H1 (cell line): ENCODE measurements at regions not wholly inside any gene's neighbourhood (a gene's known extent, or its start where the extent isn't known, plus 50 kb on each side); places are given as distances from the start of the nearest gene placed in this dataset.

Source experiments
- CTCF ChIA-PET: fragments of 300-600 bp; sonication (Branson Sonifier 250); formaldehyde crosslinking; loops from one replicate; lab custom pipeline; 2021; ENCODE audit not compliant: partially characterized antibody; lab: Charles Lee
- POLR2A ChIA-PET: fragments of 300-600 bp; sonication (Branson Sonifier 250); formaldehyde crosslinking; loops from one replicate; lab custom pipeline; 2021; ENCODE audit warnings: inconsistent platforms; ENCODE audit not compliant: partially characterized antibody; lab: Charles Lee
- DNase-seq, 2 experiments: peaks; one replicate each; pipeline versions ENCODE4 v3.0.0 to v3.0.0-alpha.2; 2010 to 2022; ENCODE audit warnings: low spot score in 2 of 2, low read depth in 1 of 2, mixed read lengths in 1 of 2
- FAIRE-seq: peaks from 2 replicates; lab custom pipeline; 2011; peaks lifted over from hg19 to GRCh38; lab: Jason Lieb, UNC
- H2AFZ ChIP-seq: 2 replicates; pipeline ENCODE4 v1.8.1; 2012; ENCODE audit warnings: low read length, inconsistent platforms
- H2AK5ac ChIP-seq: 2 replicates; pipeline ENCODE4 v1.6.1; 2013; ENCODE audit warnings: low read depth, low read length
- H2BK120ac ChIP-seq: replicated peaks from 2 replicates; pipeline ENCODE3; 2013; ENCODE audit warnings: low read depth, low read length, inconsistent platforms
- H2BK12ac ChIP-seq: 2 replicates; pipeline ENCODE4 v1.6.1; 2013; ENCODE audit warnings: low read depth, low read length
- H2BK15ac ChIP-seq: 2 replicates; pipeline ENCODE4 v1.6.1; 2013; ENCODE audit warnings: low read length
- H2BK20ac ChIP-seq: 2 replicates; pipeline ENCODE4 v1.6.1; 2013; ENCODE audit warnings: low read length
- H2BK5ac ChIP-seq: 2 replicates; pipeline ENCODE4 v1.6.1; 2013; ENCODE audit warnings: low read depth, low read length
- H3K14ac ChIP-seq: 2 replicates; pipeline ENCODE4 v1.6.1; 2013; ENCODE audit warnings: inconsistent platforms; ENCODE audit not compliant: insufficient read length
- H3K18ac ChIP-seq: 2 replicates; pipeline ENCODE4 v1.6.1; 2013; ENCODE audit warnings: low read length; ENCODE audit errors: extremely low read depth
- H3K23ac ChIP-seq: 2 replicates; pipeline ENCODE4 v1.6.1; 2013; ENCODE audit warnings: inconsistent platforms; ENCODE audit not compliant: insufficient read length
- H3K23me2 ChIP-seq: 2 replicates; pipeline ENCODE4 v1.6.1; 2013; ENCODE audit warnings: low read depth, low read length
- H3K27ac ChIP-seq: 2 replicates; pipeline ENCODE4 v1.6.1; 2011; ENCODE audit warnings: low read depth, low read length, inconsistent platforms
- H3K27me3 ChIP-seq, 4 experiments: replicated peaks in 1 of 4; 1 replicate in 1 of 4; 2 replicates in 3 of 4; pipeline versions ENCODE4 v1.6.1 to v1.8.1; 2011 to 2013; ENCODE audit warnings: low read length in 3 of 4, mild to moderate bottlenecking in 3 of 4, inconsistent platforms in 2 of 4, mixed read lengths in 2 of 4, moderate library complexity in 1 of 4; ENCODE audit not compliant: control insufficient read depth in 3 of 4, insufficient read depth in 3 of 4; ENCODE audit errors: extremely low read depth in 1 of 4
- H3K36me3 ChIP-seq, 4 experiments: 2 replicates each; pipeline versions ENCODE4 v1.6.1 to v1.8.1; 2011 to 2013; ENCODE audit warnings: mild to moderate bottlenecking in 4 of 4, low read length in 3 of 4, moderate library complexity in 2 of 4, control low read depth in 1 of 4, inconsistent platforms in 1 of 4; ENCODE audit not compliant: insufficient read depth in 4 of 4, control insufficient read depth in 2 of 4
- H3K4ac ChIP-seq: replicated peaks from 2 replicates; pipeline ENCODE3; 2013; ENCODE audit warnings: low read length, low read depth, mixed read lengths, inconsistent platforms; ENCODE audit not compliant: insufficient read length
- H3K4me1 ChIP-seq, 4 experiments: replicated peaks in 1 of 4; 1 replicate in 1 of 4; 2 replicates in 3 of 4; pipeline versions ENCODE4 v1.6.1 to v1.8.1; 2011 to 2013; ENCODE audit warnings: low read length in 3 of 4, inconsistent platforms in 2 of 4, mixed read lengths in 1 of 4; ENCODE audit not compliant: insufficient read depth in 4 of 4, control insufficient read depth in 3 of 4
- H3K4me2 ChIP-seq, 2 experiments: 2 replicates each; pipeline versions ENCODE4 v1.6.1 to v1.8.1; 2011 to 2013; ENCODE audit warnings: low read depth in 2 of 2, low read length in 2 of 2, control low read depth in 1 of 2, inconsistent platforms in 1 of 2, mild to moderate bottlenecking in 1 of 2; ENCODE audit not compliant: insufficient read depth in 1 of 2
- H3K4me3 ChIP-seq, 4 experiments: fragments of 200-600, 300-600 bp in 1 of 4; sonication (generic), shearing (Covaris generic), sonication (Bioruptor Twin) in 1 of 4; 2 replicates each; pipeline versions ENCODE4 v1.5.1 to v1.8.1; 2011 to 2016; ENCODE audit warnings: low read length in 4 of 4, low read depth in 3 of 4, control low read depth in 2 of 4, inconsistent platforms in 2 of 4, mild to moderate bottlenecking in 2 of 4, mixed read lengths in 1 of 4, moderate library complexity in 1 of 4; ENCODE audit not compliant: insufficient read depth in 2 of 4; ENCODE audit errors: extremely low read depth in 1 of 4
- H3K56ac ChIP-seq: replicated peaks from 2 replicates; pipeline ENCODE3; 2013; ENCODE audit warnings: low read depth, mild to moderate bottlenecking, mixed read lengths, low read length, inconsistent platforms; ENCODE audit not compliant: insufficient read length
- H3K79me1 ChIP-seq: 2 replicates; pipeline ENCODE4 v1.6.1; 2013; ENCODE audit warnings: low read depth, low read length, control low read depth
- H3K79me2 ChIP-seq, 2 experiments: 2 replicates each; pipeline versions ENCODE4 v1.6.1 to v1.8.1; 2012 to 2013; ENCODE audit warnings: low read length in 2 of 2, mild to moderate bottlenecking in 2 of 2, inconsistent platforms in 1 of 2; ENCODE audit not compliant: insufficient read depth in 2 of 2, control insufficient read depth in 1 of 2
- H3K9ac ChIP-seq, 4 experiments: replicated peaks in 1 of 4; 1 replicate in 1 of 4; 2 replicates in 3 of 4; pipeline versions ENCODE4 v1.6.1 to v1.8.1; 2011 to 2013; ENCODE audit warnings: low read depth in 3 of 4, low read length in 3 of 4, control low read depth in 2 of 4, mild to moderate bottlenecking in 2 of 4, moderate library complexity in 2 of 4, inconsistent platforms in 1 of 4; ENCODE audit errors: extremely low read depth in 1 of 4
- H3K9me3 ChIP-seq, 2 experiments: 2 replicates each; pipeline versions ENCODE4 v1.6.1 to v1.8.1; 2012 to 2013; ENCODE audit warnings: mild to moderate bottlenecking in 2 of 2, moderate library complexity in 2 of 2, control low read depth in 1 of 2, inconsistent platforms in 1 of 2, low read depth in 1 of 2, low read length in 1 of 2, mixed read lengths in 1 of 2; ENCODE audit not compliant: insufficient read depth in 2 of 2
- H4K20me1 ChIP-seq, 2 experiments: replicated peaks in 1 of 2; 2 replicates each; pipeline versions ENCODE3 to v1.8.1; 2011 to 2013; ENCODE audit warnings: inconsistent platforms in 2 of 2, low read length in 2 of 2, mild to moderate bottlenecking in 1 of 2; ENCODE audit not compliant: insufficient read depth in 2 of 2, control insufficient read depth in 1 of 2
- H4K5ac ChIP-seq: 2 replicates; pipeline ENCODE4 v1.6.1; 2013; ENCODE audit warnings: low read length, low read depth, mixed read lengths, inconsistent platforms; ENCODE audit not compliant: insufficient read length
- H4K8ac ChIP-seq: 2 replicates; pipeline ENCODE4 v1.8.0; 2013; ENCODE audit warnings: mild to moderate bottlenecking, moderate library complexity, low read length, inconsistent platforms; ENCODE audit not compliant: insufficient read depth; ENCODE audit errors: extremely low read depth
- H4K91ac ChIP-seq: replicated peaks from 2 replicates; pipeline ENCODE3; 2013; ENCODE audit warnings: low read length, mixed read lengths, inconsistent platforms; ENCODE audit not compliant: insufficient read length
- CBX5 ChIP-seq: fragments of 300-800, 300-1000 bp; sonication (generic); IDR thresholded peaks from 2 replicates; pipeline ENCODE4 v1.7.1; 2016; ENCODE audit warnings: antibody characterized with exemption, low read length, low read depth
- CTBP2 ChIP-seq: IDR thresholded peaks from 2 replicates; pipeline ENCODE4 v1.7.0; 2011; ENCODE audit warnings: borderline replicate concordance, mild to moderate bottlenecking, moderate library complexity, mixed read lengths, low read length; ENCODE audit not compliant: insufficient read depth, insufficient read length
- GTF2F1 ChIP-seq: IDR thresholded peaks from 2 replicates; pipeline ENCODE4 v1.6.1; 2012; ENCODE audit warnings: low read depth, low read length, improper control_type of control experiment, borderline replicate concordance
- RAD21 ChIP-seq, 2 experiments: IDR thresholded peaks in 1 of 2; conservative IDR thresholded peaks in 1 of 2; 2 replicates each; pipeline ENCODE4 v1.6.1; 2011; ENCODE audit warnings: low read depth in 2 of 2, low read length in 2 of 2, improper control_type of control experiment in 1 of 2, inconsistent platforms in 1 of 2, mild to moderate bottlenecking in 1 of 2, moderate library complexity in 1 of 2
- RNF2 ChIP-seq: fragments of 200-900, 300-1000 bp; sonication (generic); IDR thresholded peaks from 2 replicates; pipeline ENCODE4 v1.7.1; 2016; ENCODE audit warnings: borderline replicate concordance, low read depth, mild to moderate bottlenecking, antibody characterized with exemption, low read length; ENCODE audit not compliant: poor library complexity, severe bottlenecking; ENCODE audit errors: missing control alignments
- SIRT6 ChIP-seq: IDR thresholded peaks from one replicate; pipeline ENCODE4 v1.7.1; 2012; ENCODE audit warnings: low read length, inconsistent platforms
- TCF12 ChIP-seq: IDR thresholded peaks from 2 replicates; pipeline ENCODE4 v1.6.1; 2011; ENCODE audit warnings: low read depth, mild to moderate bottlenecking, low read length
- TEAD4 ChIP-seq: IDR thresholded peaks from 2 replicates; pipeline ENCODE4 v1.6.1; 2012; ENCODE audit warnings: low read depth, low read length, inconsistent platforms, mixed read lengths
- WGBS, 2 experiments: shearing (Covaris generic) in 1 of 2; methylation state at CpG; one replicate each; pipeline versions ENCODE4 v1.1.6 to v1.1.7; 2013 to 2015; ENCODE audit warnings: low lambda C conversion rate in 2 of 2, mixed read lengths in 2 of 2, inconsistent platforms in 1 of 2, low coverage in 1 of 2, missing lambda C conversion rate in 1 of 2; ENCODE audit not compliant: insufficient replicate concordance in 2 of 2, insufficient coverage in 1 of 2, insufficient read length in 1 of 2; ENCODE audit errors: extremely low coverage in 1 of 2, missing lambda C conversion rate in 1 of 2; 5-methylcytosine and 5-hydroxymethylcytosine counted together

DNA sequence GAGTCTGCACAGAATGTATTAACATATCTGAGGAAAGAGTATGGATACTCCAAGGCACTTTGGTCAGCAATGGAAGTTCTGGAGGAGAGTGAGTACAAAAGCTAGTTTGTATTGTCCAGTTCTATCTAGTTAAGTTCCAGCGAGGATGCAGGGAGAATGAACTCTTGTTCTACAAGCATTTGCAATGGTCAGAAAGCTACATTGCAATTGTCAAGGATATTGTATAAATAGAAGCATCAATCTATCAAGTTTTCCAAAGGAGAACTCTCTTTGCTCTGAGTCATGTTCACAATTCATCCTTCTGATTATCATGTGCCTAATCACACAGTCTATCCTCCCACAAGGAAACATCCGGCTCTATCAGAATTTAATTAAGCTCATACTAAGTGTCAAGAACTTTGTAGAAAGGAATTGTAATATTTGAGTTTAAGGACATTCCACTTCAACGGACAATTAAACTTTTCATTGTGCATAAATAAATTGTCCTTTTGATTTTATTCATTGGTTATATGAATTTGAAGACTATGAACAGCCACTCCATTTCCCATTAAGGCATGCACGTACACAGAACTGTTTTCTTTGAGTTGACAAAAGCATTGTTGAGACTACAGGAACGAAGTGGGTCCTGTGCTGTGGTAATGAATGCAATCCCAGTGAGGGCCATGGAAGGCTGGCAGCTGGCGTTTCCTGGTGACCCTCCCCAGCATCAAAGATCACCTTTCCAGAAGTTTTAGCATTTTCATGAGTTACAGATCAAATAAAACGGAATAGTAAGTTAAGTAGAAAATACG, 973.5 kb upstream of the GOT2 start:
- no peaks in the 10 kb centered on the region for H4K20me1 ChIP-seq
- no peak overlapping the region for H2BK12ac ChIP-seq
- ChIA-PET CTCF (no interaction called here), POLR2A (no interaction called here)
- no peak overlapping the region for H3K4ac ChIP-seq
- H3K9ac ChIP-seq: no peak overlapping the region
- H3K27ac ChIP-seq: no peak overlapping the region
- no peaks in the 10 kb centered on the region for H3K23me2 ChIP-seq
- no peaks in the 10 kb centered on the region for H3K4me1 ChIP-seq
- H3K4me2 ChIP-seq: no peak overlapping the region
- no peak overlapping the region for H3K23ac ChIP-seq
- no peak overlapping the region for H4K5ac ChIP-seq
- H2BK120ac ChIP-seq: no peak overlapping the region
- H3K79me1 ChIP-seq: no peaks in the 10 kb centered on the region
- H3K36me3 ChIP-seq: no peaks in the 10 kb centered on the region
- no peak overlapping the region for H2BK15ac ChIP-seq
- FAIRE-seq (no peak), DNase-seq (no peak)
- no peak overlapping the region for H2AFZ ChIP-seq
- H4K8ac ChIP-seq: no peak overlapping the region
- no peak overlapping the region for H2AK5ac ChIP-seq
- H3K56ac ChIP-seq: no peak overlapping the region
- H3K4me3 ChIP-seq: no peak overlapping the region
- no peaks in the 10 kb centered on the region for H3K79me2 ChIP-seq
- H3K14ac ChIP-seq: no peak overlapping the region
- no peaks in the 10 kb centered on the region for H3K27me3 ChIP-seq
- no peak overlapping the region for H2BK5ac ChIP-seq
- 90% methylated on average over 8 of the region's 8 CpGs; no CpG with 5 or more reads in 1 of the 2 experiments for WGBS, 2 experiments
- H2BK20ac ChIP-seq: no peak overlapping the region
- 0 out of 4 replicates have a peak, but pooled peaks cover 0 to 2% of the 10 kb centered on the region in 2 experiments for H3K9me3 ChIP-seq
- no peak overlapping the region for H3K18ac ChIP-seq
- TF ChIP-seq CTBP2 (no peak), SIRT6 (no peak), RNF2 (no peak), TCF12 (no peak), TEAD4 (no peak), GTF2F1 (no peak), CBX5 (no peak), RAD21 (IDR thresholded peaks at IDR 0.05 in 1 of 2, conservative IDR thresholded peaks at IDR 0.05 in 1 of 2; ENCODE audit: low read depth in 2 of 2, low read length in 2 of 2) (no peak)
- TF ChIP-seq, all 59 proteins: peak for 0
- H4K91ac ChIP-seq: no peak overlapping the region
